K562 (cell line): ENCODE measurements at regions not wholly inside any gene's neighbourhood (a gene's known extent, or its start where the extent isn't known, plus 50 kb on each side); places are given as distances from the start of the nearest gene placed in this dataset.

Source experiments
- ATAC-seq: fragments of 200-7000 bp; cut with Tn5 transposase; 3 replicates; pipeline ENCODE4 v1.9.1; 2020; ENCODE audit warnings: moderate library complexity
- BruUV-seq: library from RNA; stranded (reverse); fragments of 400-500 nt; replicated peaks from 2 replicates; lab custom pipeline; 2021; lab: Mats Ljungman, UMichigan
- CTCF ChIA-PET: fragments of 300-600 bp; formaldehyde crosslinking; extraction: SDS; loops from one replicate; lab custom pipeline; 2021; ENCODE audit warnings: low intra/inter-chr PET ratio; lab: Yijun Ruan, JAX
- POLR2A ChIA-PET: fragments of 300-600, 350-650 bp; sonication (Branson Sonifier 250); formaldehyde crosslinking; extraction: SDS; loops from one replicate; lab custom pipeline; 2021; ENCODE audit warnings: antibody characterized with exemption, inconsistent platforms; lab: Yijun Ruan, JAX
- DNase-seq, 4 experiments: peaks; one replicate each; pipeline versions ENCODE4 v3.0.0 to v3.0.0-alpha.2; 2011 to 2018; ENCODE audit warnings: low spot score in 3 of 4, mixed read lengths in 3 of 4; ENCODE audit errors: extremely low read depth in 1 of 4
- FAIRE-seq: peaks from 2 replicates; lab custom pipeline; 2011; peaks lifted over from hg19 to GRCh38; lab: Jason Lieb, UNC
- H2AFZ ChIP-seq: 2 replicates; pipeline ENCODE4 v1.6.0; 2011; ENCODE audit warnings: low read depth, low read length, control low read depth, inconsistent platforms
- H3K27ac ChIP-seq: fragments of 200-600 bp; 3 replicates; pipeline ENCODE4 v1.8.0; 2011; ENCODE audit warnings: low read depth, mild to moderate bottlenecking, control low read depth, inconsistent platforms, low read length, moderate library complexity, mixed read lengths; ENCODE audit errors: extremely low read depth
- H3K27me3 ChIP-seq, 2 experiments: fragments of 300-600 bp in 1 of 2; 2 replicates in 1 of 2; 3 replicates in 1 of 2; pipeline versions ENCODE4 v1.6.0 to v1.8.0; 2011; ENCODE audit warnings: inconsistent platforms in 2 of 2, low read length in 2 of 2, mild to moderate bottlenecking in 1 of 2, mixed read lengths in 1 of 2, moderate library complexity in 1 of 2; ENCODE audit not compliant: control insufficient read depth in 2 of 2, insufficient read depth in 2 of 2
- H3K36me3 ChIP-seq: fragments of 300-600 bp; 3 replicates; pipeline ENCODE4 v1.8.0; 2011; ENCODE audit warnings: mild to moderate bottlenecking, low read length, inconsistent platforms; ENCODE audit not compliant: control insufficient read depth, insufficient read depth
- H3K4me1 ChIP-seq, 2 experiments: fragments of 200-600 bp in 1 of 2; replicated peaks in 1 of 2; 2 replicates in 1 of 2; 3 replicates in 1 of 2; pipeline versions ENCODE4 v1.5.1 to v1.8.0; 2011; ENCODE audit warnings: inconsistent platforms in 2 of 2, low read length in 2 of 2, mild to moderate bottlenecking in 1 of 2, mixed read lengths in 1 of 2, moderate library complexity in 1 of 2; ENCODE audit not compliant: control insufficient read depth in 2 of 2, insufficient read depth in 2 of 2
- H3K4me2 ChIP-seq: 2 replicates; pipeline ENCODE4 v1.6.1; 2011; ENCODE audit warnings: low read length, control low read depth, inconsistent platforms, mixed read lengths; ENCODE audit not compliant: insufficient read depth
- H3K4me3 ChIP-seq: fragments of 200-600 bp; sonication (generic), shearing (Covaris generic); 2 replicates; pipeline ENCODE4 v1.5.1; 2016; ENCODE audit warnings: control low read depth, inconsistent platforms
- H3K79me2 ChIP-seq: fragments of 200-600 bp; 3 replicates; pipeline ENCODE4 v1.8.0; 2011; ENCODE audit warnings: low read length, inconsistent platforms; ENCODE audit not compliant: control insufficient read depth, insufficient read depth
- H3K9ac ChIP-seq, 2 experiments: 2 replicates each; pipeline versions ENCODE4 v1.6.0 to v1.6.1; 2011; ENCODE audit warnings: low read depth in 2 of 2, low read length in 2 of 2, control low read depth in 1 of 2, inconsistent platforms in 1 of 2, mild to moderate bottlenecking in 1 of 2, mixed read lengths in 1 of 2; ENCODE audit not compliant: insufficient read depth in 1 of 2
- H3K9me1 ChIP-seq: one replicate; pipeline ENCODE4 v1.6.0; 2011; ENCODE audit warnings: inconsistent platforms, mild to moderate bottlenecking, low read length, moderate library complexity; ENCODE audit not compliant: control insufficient read depth, insufficient read depth
- H3K9me3 ChIP-seq: replicated peaks from 2 replicates; pipeline ENCODE4 v1.5.1; 2011; ENCODE audit warnings: low read depth, low read length, inconsistent platforms; ENCODE audit not compliant: control insufficient read depth, insufficient read depth
- H4K20me1 ChIP-seq: replicated peaks from 2 replicates; pipeline ENCODE4 v1.6.1; 2011; ENCODE audit warnings: low read length, inconsistent platforms, mixed read lengths; ENCODE audit not compliant: control insufficient read depth, insufficient read depth
- ARNT ChIP-seq, 2 experiments: fragments of 450-650 bp; IDR thresholded peaks; 2 replicates each; pipeline ENCODE4 v1.6.1; 2016; ENCODE audit warnings: mild to moderate bottlenecking in 1 of 2
- BRF2 ChIP-seq: IDR thresholded peaks from 3 replicates; pipeline ENCODE4 v1.6.1; 2011; ENCODE audit warnings: borderline replicate concordance, mild to moderate bottlenecking; ENCODE audit not compliant: insufficient read length, insufficient read depth
- CEBPB ChIP-seq: fragments of 450-650 bp; IDR thresholded peaks from 2 replicates; pipeline ENCODE4 v1.6.1; 2016; ENCODE audit warnings: missing genetic modification characterization, missing compliant biosample characterization
- ESRRA ChIP-seq: fragments of 450-650 bp; IDR thresholded peaks from 2 replicates; pipeline ENCODE4 v1.6.1; 2014; ENCODE audit warnings: low read depth, mild to moderate bottlenecking, moderate library complexity, borderline replicate concordance
- ETS1 ChIP-seq: conservative IDR thresholded peaks from 2 replicates; pipeline ENCODE4 v1.6.1; 2011; ENCODE audit warnings: low read depth, mild to moderate bottlenecking, low read length; ENCODE audit not compliant: control insufficient read depth
- ETV5 ChIP-seq: sonication (generic); formaldehyde crosslinking; IDR thresholded peaks from 2 replicates; pipeline ENCODE4 v1.4.0; 2020; ENCODE audit warnings: low read depth, mild to moderate bottlenecking, missing genetic modification reagents
- FOXM1 ChIP-seq, 2 experiments: fragments of 450-650 bp in 1 of 2; sonication (generic) in 1 of 2; formaldehyde crosslinking in 1 of 2; IDR thresholded peaks; 2 replicates each; pipeline versions ENCODE4 v1.6.1 to v1.9.0; 2017 to 2022; ENCODE audit warnings: low read depth in 2 of 2, mild to moderate bottlenecking in 2 of 2, missing genetic modification reagents in 1 of 2, moderate library complexity in 1 of 2
- GATAD2A ChIP-seq: fragments of 450-650 bp; IDR thresholded peaks from 2 replicates; pipeline ENCODE4 v1.6.1; 2017
- IRF2 ChIP-seq: sonication (generic); formaldehyde crosslinking; IDR thresholded peaks from 2 replicates; pipeline ENCODE4 v1.8.1; 2022; ENCODE audit warnings: mild to moderate bottlenecking, missing genetic modification reagents
- PRPF4 ChIP-seq: fragments of 200-400 bp; formaldehyde crosslinking; IDR thresholded peaks from one replicate; pipeline ENCODE4 v1.6.1; 2017; ENCODE audit warnings: low read length, low read depth, mild to moderate bottlenecking; ENCODE audit not compliant: insufficient read depth, poor library complexity, severe bottlenecking
- SMARCE1 ChIP-seq: fragments of 450-650 bp; IDR thresholded peaks from 2 replicates; pipeline ENCODE4 v1.7.1; 2016; ENCODE audit warnings: mild to moderate bottlenecking
- TFE3 ChIP-seq: fragments of 450-650 bp; formaldehyde crosslinking; IDR thresholded peaks from 2 replicates; pipeline ENCODE4 v1.4.0; 2020; ENCODE audit warnings: mild to moderate bottlenecking, mixed read lengths
- ZMIZ1 ChIP-seq, 2 experiments: fragments of 150-350 bp in 1 of 2; IDR thresholded peaks; 2 replicates each; pipeline ENCODE4 v1.6.1; 2012 to 2016; ENCODE audit warnings: low read depth in 2 of 2, low read length in 2 of 2, mild to moderate bottlenecking in 1 of 2, moderate library complexity in 1 of 2
- ZNF408 ChIP-seq: fragments of 250-450 bp; sonication (Bioruptor Pico); IDR thresholded peaks from 2 replicates; pipeline ENCODE4 v1.4.0; 2020; ENCODE audit warnings: low read depth, mild to moderate bottlenecking, moderate library complexity
- WGBS: fragments of 100-300 bp; shearing (Covaris generic); methylation state at CpG from one replicate; pipeline ENCODE4 v1.1.6; 2016; ENCODE audit warnings: low coverage, mixed read lengths; ENCODE audit not compliant: insufficient coverage; ENCODE audit errors: missing lambda C conversion rate; 5-methylcytosine and 5-hydroxymethylcytosine counted together
- in situ Hi-C: fragments of 300-500 bp; cut with MboI; formaldehyde crosslinking; loops from 4 replicates; pipeline ENCODE4 v1.15.0; 2018; ENCODE audit warnings: inconsistent platforms, mixed read lengths
- intact Hi-C: fragments of 100-400 bp; cut with micrococcal nuclease; formaldehyde crosslinking; loops from 2 replicates; pipeline ENCODE4 v1.14.2; 2022

- H3K4me2 ChIP-seq, result no peak overlapping the region
- intact Hi-C loops, result no loop called here
- no peak overlapping the region for H3K27ac ChIP-seq
- in situ Hi-C loops, result no loop called here
- no peaks in the 10 kb centered on the region for H3K36me3 ChIP-seq
- FAIRE-seq, result no peak
- CTCF ChIA-PET, result no interaction called here
- no peak overlapping the region for H2AFZ ChIP-seq
- no peak for TF ChIP-seq GATAD2A
- TF ChIP-seq TFE3 (CRISPR knock-in tag), result no peak
- no peak for TF ChIP-seq FOXM1 (IDR thresholded peaks at IDR 0.05; ENCODE audit: low read depth)
- TF ChIP-seq FOXM1 (CRISPR knock-in tag; IDR thresholded peaks at IDR 0.05; ENCODE audit: low read depth), result no peak
- no peak for TF ChIP-seq ZMIZ1 (IDR thresholded peaks at IDR 0.05; ENCODE audit: low read depth in 2 of 2, low read length in 2 of 2)
- no peak for TF ChIP-seq ETV5 (CRISPR knock-in tag)
- no peak for TF ChIP-seq ETS1
- TF ChIP-seq BRF2, result no peak
- TF ChIP-seq PRPF4, result no peak
- no peak for TF ChIP-seq CEBPB (tag)
- TF ChIP-seq ZNF408, result no peak
- TF ChIP-seq ESRRA, result no peak
- no peak for TF ChIP-seq IRF2 (CRISPR knock-in tag)
- no peak for TF ChIP-seq ARNT (IDR thresholded peaks at IDR 0.05)
- TF ChIP-seq SMARCE1, result no peak
- H3K9ac ChIP-seq, result no peak overlapping the region
- H3K27me3 ChIP-seq, result no peaks in the 10 kb centered on the region
- H4K20me1 ChIP-seq, result no peaks in the 10 kb centered on the region
- ATAC-seq, result no peak
- no peaks in the 10 kb centered on the region for H3K79me2 ChIP-seq
- no peaks in the 10 kb centered on the region for H3K9me1 ChIP-seq
- no peak for DNase-seq
- POLR2A ChIA-PET, result interaction anchor here (0.7 kb wide), 1 partner anchor 70 kb away, joined by 3 read pairs; no protein-coding TSS in a partner anchor
- H3K4me1 ChIP-seq, result no peaks in the 10 kb centered on the region
- H3K4me3 ChIP-seq, result no peak overlapping the region
- under 1% methylated on average over 7 of the region's 7 CpGs for whole genome bisulfite sequencing
- no TSS peak for BruUV-seq
- no peaks in the 10 kb centered on the region for H3K9me3 ChIP-seq
Measured at GRCh38 chr1:222339376-222339947, 208.4 kb downstream of the HHIPL2 start.
